SK-N-SH (cell line): ENCODE measurements at regions not wholly inside any gene's neighbourhood (a gene's known extent, or its start where the extent isn't known, plus 50 kb on each side); places are given as distances from the start of the nearest gene placed in this dataset.

Experiments used
- CTCF ChIA-PET: fragments of 300-600, 350-600 bp; formaldehyde crosslinking; extraction: SDS; loops from one replicate; lab custom pipeline; 2021; lab: Yijun Ruan, JAX
- POLR2A ChIA-PET: fragments of 350-600 bp; sonication (Branson Sonifier 250); formaldehyde crosslinking; extraction: SDS; loops from one replicate; lab custom pipeline; 2020; ENCODE audit warnings: antibody characterized with exemption, inconsistent platforms; lab: Yijun Ruan, JAX
- DNase-seq: peaks from one replicate; pipeline ENCODE4 v3.0.0; 2012
- H2AFZ ChIP-seq: fragments of 200-600 bp; sonication (generic); 2 replicates; pipeline ENCODE4 v1.8.1; 2016; ENCODE audit warnings: antibody characterized with exemption, mild to moderate bottlenecking, low read depth
- H3F3A ChIP-seq: fragments of 200-600 bp; sonication (generic); replicated peaks from 2 replicates; pipeline ENCODE3; 2016; ENCODE audit warnings: antibody characterized with exemption, mild to moderate bottlenecking; ENCODE audit not compliant: insufficient read depth
- H3K27ac ChIP-seq, 2 experiments: fragments of 200-500 bp in 1 of 2; fragments of 200-600 bp in 1 of 2; sonication (Bioruptor generic) in 1 of 2; sonication (generic), shearing (Covaris generic) in 1 of 2; 2 replicates each; pipeline versions ENCODE4 v1.5.1 to v1.6.1; 2014 to 2016; ENCODE audit warnings: low read depth in 2 of 2, inconsistent platforms in 1 of 2, low read length in 1 of 2, mild to moderate bottlenecking in 1 of 2, mixed read lengths in 1 of 2
- H3K27me3 ChIP-seq: fragments of 200-600 bp; sonication (generic), shearing (Covaris generic); 2 replicates; pipeline ENCODE4 v1.6.1; 2016; ENCODE audit warnings: mixed run types; ENCODE audit not compliant: insufficient read depth
- H3K36me3 ChIP-seq, 2 experiments: fragments of 200-500 bp in 1 of 2; fragments of 200-600 bp in 1 of 2; sonication (Bioruptor generic) in 1 of 2; sonication (generic) in 1 of 2; replicated peaks in 1 of 2; 2 replicates each; pipeline versions ENCODE3 to v1.5.1; 2014 to 2016; ENCODE audit warnings: low read length in 1 of 2, mild to moderate bottlenecking in 1 of 2; ENCODE audit not compliant: insufficient read depth in 2 of 2, control insufficient read depth in 1 of 2
- H3K4me1 ChIP-seq, 2 experiments: fragments of 200-500 bp in 1 of 2; fragments of 200-600 bp in 1 of 2; sonication (Bioruptor generic) in 1 of 2; sonication (generic), shearing (Covaris generic) in 1 of 2; 2 replicates each; pipeline versions ENCODE4 v1.5.1 to v1.6.1; 2014 to 2016; ENCODE audit warnings: low read depth in 1 of 2, low read length in 1 of 2, mixed run types in 1 of 2; ENCODE audit not compliant: insufficient read depth in 2 of 2, control insufficient read depth in 1 of 2
- H3K4me2 ChIP-seq: fragments of 200-600 bp; sonication (generic), shearing (Covaris generic); 2 replicates; pipeline ENCODE4 v1.6.1; 2017; ENCODE audit warnings: mixed run types
- H3K4me3 ChIP-seq, 2 experiments: fragments of 200-500 bp in 1 of 2; fragments of 200-600 bp in 1 of 2; sonication (Bioruptor generic) in 1 of 2; sonication (generic), shearing (Covaris generic) in 1 of 2; 2 replicates each; pipeline versions ENCODE4 v1.5.1 to v1.8.1; 2014 to 2016; ENCODE audit warnings: low read depth in 2 of 2, inconsistent platforms in 1 of 2, low read length in 1 of 2, mild to moderate bottlenecking in 1 of 2, mixed read lengths in 1 of 2, moderate library complexity in 1 of 2
- H3K79me2 ChIP-seq: fragments of 200-600 bp; sonication (generic); 2 replicates; pipeline ENCODE4 v1.8.1; 2017; ENCODE audit warnings: mild to moderate bottlenecking; ENCODE audit not compliant: insufficient read depth
- H3K9ac ChIP-seq: fragments of 200-600 bp; sonication (generic); 2 replicates; pipeline ENCODE4 v1.6.1; 2017; ENCODE audit warnings: mixed run types
- H3K9me2 ChIP-seq: fragments of 200-600 bp; sonication (generic); 2 replicates; pipeline ENCODE4 v1.6.1; 2017; ENCODE audit warnings: mixed run types
- H3K9me3 ChIP-seq: fragments of 200-600 bp; sonication (generic); 2 replicates; pipeline ENCODE4 v1.6.1; 2017; ENCODE audit warnings: mixed run types, mild to moderate bottlenecking, moderate library complexity
- H4K20me1 ChIP-seq: fragments of 200-600 bp; sonication (generic); 2 replicates; pipeline ENCODE4 v1.6.1; 2017; ENCODE audit warnings: mild to moderate bottlenecking, mixed run types; ENCODE audit not compliant: insufficient read depth
- CTCF ChIP-seq: fragments of 200-600 bp; sonication (generic); IDR thresholded peaks from 2 replicates; pipeline ENCODE4 v1.6.1; 2017; ENCODE audit warnings: antibody characterized with exemption, mild to moderate bottlenecking, moderate library complexity
- ELF1 ChIP-seq: IDR thresholded peaks from 2 replicates; pipeline ENCODE4 v1.4.0; 2012
- EP300 ChIP-seq, 2 experiments: IDR thresholded peaks; 2 replicates each; pipeline versions ENCODE4 v1.4.0 to v1.6.1; 2012; ENCODE audit warnings: borderline replicate concordance in 1 of 2, low read depth in 1 of 2, low read length in 1 of 2
- EZH2phosphoT487 ChIP-seq: fragments of 200-600 bp; sonication (generic); IDR thresholded peaks from 2 replicates; pipeline ENCODE4 v1.6.1; 2017; ENCODE audit warnings: low read depth, mixed run types, mild to moderate bottlenecking, antibody characterized with exemption, moderate library complexity, borderline replicate concordance
- FOXJ3 ChIP-seq: sonication (generic); formaldehyde crosslinking; IDR thresholded peaks from 2 replicates; pipeline ENCODE4 v1.5.1; 2020; ENCODE audit warnings: mild to moderate bottlenecking, missing genetic modification reagents
- IRF3 ChIP-seq: fragments of 150-350 bp; IDR thresholded peaks from 2 replicates; pipeline ENCODE4 v1.6.1; 2016; ENCODE audit warnings: mild to moderate bottlenecking, low read depth, low read length
- JUND ChIP-seq: IDR thresholded peaks from 2 replicates; pipeline ENCODE4 v1.4.0; 2012
- MAX ChIP-seq: IDR thresholded peaks from 2 replicates; pipeline ENCODE4 v1.4.0; 2012; ENCODE audit warnings: low read depth
- MEF2A ChIP-seq: IDR thresholded peaks from 2 replicates; pipeline ENCODE4 v1.4.0; 2012; ENCODE audit warnings: low read depth, borderline replicate concordance
- NRF1 ChIP-seq: IDR thresholded peaks from 2 replicates; pipeline ENCODE4 v1.6.1; 2012; ENCODE audit warnings: low read depth, mild to moderate bottlenecking, low read length
- PBX3 ChIP-seq: IDR thresholded peaks from 2 replicates; pipeline ENCODE4; 2012
- POLR2AphosphoS5 ChIP-seq: IDR thresholded peaks from 2 replicates; pipeline ENCODE4 v1.6.1; 2012; ENCODE audit warnings: low read depth, low read length
- RCOR1 ChIP-seq: fragments of 150-350 bp; IDR thresholded peaks from 2 replicates; pipeline ENCODE4 v1.6.1; 2017; ENCODE audit warnings: antibody characterized with exemption, low read length
- REST ChIP-seq: IDR thresholded peaks from 2 replicates; pipeline ENCODE4 v1.6.1; 2012; ENCODE audit warnings: mild to moderate bottlenecking, low read depth, low read length, moderate library complexity
- SIN3A ChIP-seq: IDR thresholded peaks from 2 replicates; pipeline ENCODE4 v1.6.1; 2012; ENCODE audit warnings: low read depth, mild to moderate bottlenecking, low read length, moderate library complexity, borderline replicate concordance
- SMC3 ChIP-seq: IDR thresholded peaks from 2 replicates; pipeline ENCODE4 v1.6.1; 2012; ENCODE audit warnings: low read depth, low read length, improper control_type of control experiment
- TCF12 ChIP-seq: IDR thresholded peaks from 2 replicates; pipeline ENCODE4 v1.4.0; 2012
- USF2 ChIP-seq: fragments of 150-350 bp; IDR thresholded peaks from 2 replicates; pipeline ENCODE4 v1.6.1; 2017; ENCODE audit warnings: antibody characterized with exemption, low read length, low read depth, borderline replicate concordance
- WGBS: methylation state at CpG from one replicate; pipeline ENCODE4 v1.1.6; 2017; ENCODE audit warnings: low lambda C conversion rate; 5-methylcytosine and 5-hydroxymethylcytosine counted together

- no peak for TF ChIP-seq JUND
- TF ChIP-seq FOXJ3 (CRISPR knock-in tag), result no peak
- no peak for TF ChIP-seq MEF2A
- no peak for TF ChIP-seq SIN3A
- no peak for TF ChIP-seq EZH2phosphoT487
- no peak for TF ChIP-seq RCOR1
- TF ChIP-seq MAX, result no peak
- no peak for TF ChIP-seq POLR2AphosphoS5
These were observed 427.1 kb upstream of the NOX3 start (continued) for GRCh38 chr6:155882527-155883333.

GRCh38 chr6:155881826-155882526 is 426.3 kb upstream of the NOX3 start:
- no peaks in the 10 kb centered on the region for H3K36me3 ChIP-seq
- WGBS, result 91% methylated on average over 5 of the region's 5 CpGs
- H3K9me3 ChIP-seq, result no peaks in the 10 kb centered on the region
- peaks cover 0 to 3% of the 10 kb centered on the region in 2 experiments; a peak in 1 of 4 replicates for H3K4me1 ChIP-seq
- no peaks in the 10 kb centered on the region for H4K20me1 ChIP-seq
- H3K9me2 ChIP-seq, result no peaks in the 10 kb centered on the region
- DNase-seq, result no peak
- H3K27ac ChIP-seq, result no peak overlapping the region
- no peak for TF ChIP-seq PBX3
- TF ChIP-seq USF2, result no peak
- TF ChIP-seq MEF2A, result no peak
- no peak for TF ChIP-seq SMC3
- no peak for TF ChIP-seq REST
- TF ChIP-seq POLR2AphosphoS5, result no peak
- no peak for TF ChIP-seq ELF1
- no peak for TF ChIP-seq MAX
- no peak for TF ChIP-seq NRF1
- no peak for TF ChIP-seq TCF12
- no peak for TF ChIP-seq CTCF
- no peak for TF ChIP-seq IRF3
- TF ChIP-seq EP300 (IDR thresholded peaks at IDR 0.05; ENCODE audit: borderline replicate concordance in 1 of 2, low read depth in 1 of 2, low read length in 1 of 2), result no peak
- H3F3A ChIP-seq, result peaks cover 7% of the 10 kb centered on the region
- POLR2A ChIA-PET, result no interaction called here
- H3K4me2 ChIP-seq, result no peak overlapping the region
- H2AFZ ChIP-seq, result no peak overlapping the region
- H3K27me3 ChIP-seq, result no peaks in the 10 kb centered on the region
- no peak overlapping the region for H3K9ac ChIP-seq
- CTCF ChIA-PET, result no interaction called here
- no peak overlapping the region for H3K4me3 ChIP-seq
- no peaks in the 10 kb centered on the region for H3K79me2 ChIP-seq
